ENCODE measurements at regions not wholly inside any gene's neighbourhood (a gene's known extent, or its start where the extent isn't known, plus 50 kb on each side); places are given as distances from the start of the nearest gene placed in this dataset.
"Not testable (repeated sequence)": the region's sequence is repeated elsewhere in the genome, so short reads cannot be mapped to it uniquely, and the experiment has no call there.

DNA sequence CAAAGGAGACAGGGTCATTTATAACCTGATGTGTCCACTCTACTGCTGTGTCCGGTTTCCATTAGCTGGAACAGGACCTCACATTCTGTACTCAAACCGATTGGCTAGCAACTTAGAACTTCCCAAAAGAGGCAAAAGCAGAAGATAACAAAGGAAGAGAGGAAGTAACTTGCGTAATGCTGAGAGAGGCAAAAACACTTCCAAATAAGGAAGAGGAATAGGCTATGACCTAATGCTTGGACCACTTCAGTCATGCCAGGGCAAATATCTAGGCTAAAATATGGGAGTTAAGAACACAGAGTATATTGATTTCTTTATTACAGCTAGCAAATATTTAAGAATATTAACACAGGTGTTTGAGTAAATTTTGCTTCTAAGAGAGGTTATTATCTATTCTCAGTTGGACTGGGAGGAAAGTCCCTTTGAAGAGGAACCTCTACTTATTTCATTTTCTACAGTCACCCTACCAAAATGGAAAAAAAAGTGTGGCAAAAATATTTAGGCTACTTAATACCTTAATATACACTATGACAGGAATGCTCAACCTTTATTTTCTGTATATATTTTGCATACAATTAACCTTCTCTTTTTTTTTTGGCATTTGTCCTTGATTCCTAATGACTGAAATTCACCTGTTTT is 499.8 kb upstream of the CHORDC1 start:
- DNase-seq, result no peak

DNA sequence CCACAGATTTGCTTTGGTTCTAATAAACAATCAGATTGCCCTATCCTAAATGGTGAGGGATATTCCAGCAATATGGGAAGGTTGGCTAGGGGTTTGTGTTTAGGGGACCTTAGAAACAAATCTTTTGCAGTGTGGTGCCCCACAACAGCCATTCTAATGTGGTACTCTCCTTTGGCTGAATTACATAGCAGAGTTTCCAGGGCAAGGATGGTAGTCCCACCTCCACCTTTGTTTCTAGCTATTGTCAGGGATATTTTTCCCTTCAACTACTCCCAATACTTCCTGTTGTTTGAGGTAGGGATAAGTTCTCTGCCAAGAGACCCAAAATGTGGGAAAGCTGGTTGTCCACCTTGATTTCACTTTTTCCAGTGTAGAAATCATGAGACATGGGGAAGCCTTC is 494.7 kb upstream of the CHORDC1 start:
- no peak for DNase-seq

DNA sequence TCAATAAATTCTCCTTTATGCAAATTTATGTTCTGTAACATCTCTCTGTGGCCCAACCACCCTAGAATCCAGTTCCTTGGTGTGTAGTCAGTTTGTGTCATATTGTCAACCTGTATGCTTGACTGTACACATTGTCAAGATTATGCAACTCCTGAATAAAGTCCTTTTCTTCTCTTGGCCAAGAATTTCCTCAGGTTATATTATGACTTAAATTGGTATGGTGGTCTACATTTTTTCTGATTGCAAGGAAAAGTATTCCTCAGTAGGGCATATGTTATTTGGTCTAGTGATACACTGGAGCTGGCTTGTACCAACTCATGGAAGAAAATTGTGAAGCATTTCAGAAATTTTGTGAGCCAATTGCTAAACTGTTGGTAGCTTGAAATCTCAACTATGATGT is 482.8 kb upstream of the CHORDC1 start:
- DNase-seq, result no peak

DNA sequence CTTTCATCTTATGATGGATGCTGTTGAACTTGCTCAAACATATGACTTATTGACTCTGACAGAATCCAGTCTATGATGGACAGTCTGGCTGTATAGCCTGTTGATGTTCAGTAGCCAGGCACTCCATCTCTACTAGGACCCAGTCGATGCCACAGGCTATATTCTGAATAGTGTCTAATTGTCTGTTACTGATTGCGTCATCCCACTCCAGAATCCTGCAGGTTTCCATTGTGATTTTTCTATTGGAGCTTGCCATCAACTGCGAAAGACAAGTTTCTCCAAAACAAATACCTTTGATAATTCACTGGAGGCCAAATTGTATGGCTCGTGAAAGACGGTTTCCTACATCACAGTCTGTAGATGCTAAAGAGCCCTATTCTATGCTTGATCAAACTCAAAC is 481.7 kb upstream of the CHORDC1 start:
- no peak for DNase-seq

DNA sequence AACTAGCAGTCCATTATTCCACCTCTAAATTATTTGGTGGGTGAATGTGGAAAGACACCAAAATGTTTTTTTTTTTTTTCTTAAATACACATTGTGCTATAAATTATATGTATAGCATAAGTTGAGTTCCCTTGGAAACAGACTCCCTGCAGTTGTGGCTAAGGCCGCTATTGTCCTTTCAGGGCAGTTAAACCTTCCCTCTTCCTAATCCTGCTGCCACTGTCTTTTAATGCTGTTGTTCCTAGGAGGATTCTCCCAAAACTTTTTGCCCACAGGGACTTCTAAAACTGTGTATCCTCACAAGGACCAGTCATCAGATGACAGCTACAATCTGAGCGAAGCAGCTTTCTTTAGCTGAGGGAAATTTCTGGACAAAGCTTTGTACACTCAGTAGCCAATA is 478.9 kb upstream of the CHORDC1 start:
- DNase-seq, result no peak

DNA sequence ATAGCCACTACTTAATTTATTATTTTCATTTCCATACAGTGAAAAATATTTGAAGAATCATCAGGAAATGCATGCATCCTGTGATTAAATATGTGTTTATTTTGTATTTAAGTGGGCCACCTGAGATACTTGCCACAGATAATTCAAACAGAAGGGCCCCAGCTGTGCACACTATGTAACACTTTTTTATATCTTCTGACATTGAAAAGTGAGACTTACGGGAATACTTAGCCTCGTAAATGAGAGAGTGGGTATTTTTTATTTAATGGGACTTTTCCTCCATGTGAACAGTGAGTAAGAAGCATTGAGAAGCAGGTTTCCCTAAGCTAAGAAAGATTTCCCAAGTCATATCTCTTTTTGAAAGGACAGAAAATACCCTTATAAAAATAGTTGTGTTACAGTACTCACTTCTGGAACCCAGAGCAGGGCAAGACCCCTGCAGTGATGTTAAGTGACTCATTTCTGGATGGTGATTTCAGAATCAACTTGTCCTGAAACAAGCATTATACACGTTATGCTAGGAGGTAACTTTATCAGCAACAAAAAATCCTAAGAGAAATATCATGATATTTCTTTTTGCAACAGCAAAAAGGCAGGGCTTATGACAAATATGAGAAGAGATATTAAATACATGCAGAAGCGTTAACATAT is 478.1 kb upstream of the CHORDC1 start:
- DNase-seq, result no peak

DNA sequence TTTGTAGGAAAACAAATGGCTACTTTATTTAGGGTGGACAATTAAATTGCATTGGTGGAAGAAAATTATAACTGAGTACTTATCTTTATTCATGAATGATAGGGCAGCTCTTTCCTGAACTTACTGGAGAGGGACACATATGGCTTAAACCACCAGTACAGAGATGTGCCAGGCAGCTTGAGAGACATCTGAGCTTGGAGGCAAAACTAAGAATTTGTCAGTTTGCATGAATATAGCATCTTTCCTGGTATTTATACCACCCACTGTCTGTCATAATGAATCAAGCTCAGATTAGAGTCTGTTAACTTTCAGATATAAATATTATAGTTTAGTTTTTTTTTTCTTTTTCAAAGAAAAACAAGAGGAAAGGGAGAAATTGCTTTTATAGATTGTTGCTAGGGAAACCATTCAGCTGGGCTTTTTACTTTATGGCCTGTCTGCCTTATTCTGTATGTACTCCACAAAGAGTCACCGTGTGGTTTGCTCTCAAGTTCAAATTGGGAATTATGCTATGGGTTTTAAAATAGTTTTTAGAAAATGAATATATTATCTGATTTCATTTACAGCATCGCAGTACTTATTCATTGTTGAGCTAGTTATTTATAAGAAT is 477.0 kb upstream of the CHORDC1 start:
- DNase-seq, result no peak

DNA sequence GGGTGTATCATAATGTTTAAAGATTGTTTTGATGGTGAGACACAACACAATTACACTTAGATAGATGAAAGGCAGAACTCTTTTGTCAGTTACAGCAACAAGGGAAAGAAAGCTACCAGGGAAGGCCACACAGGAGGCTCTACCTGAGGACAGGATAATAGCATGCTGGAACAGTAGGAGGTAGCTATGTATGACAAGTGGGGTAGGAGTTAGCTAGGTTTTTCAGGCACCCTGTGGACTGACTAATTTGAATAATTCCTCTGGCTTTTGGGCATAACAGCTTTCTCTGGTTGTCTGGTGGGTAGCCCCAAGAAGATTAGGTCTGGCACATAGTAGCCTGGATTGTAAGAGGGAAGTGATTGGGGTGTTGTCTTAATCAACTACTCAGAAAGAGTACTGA is 475.4 kb upstream of the CHORDC1 start:
- DNase-seq, result no peak

DNA sequence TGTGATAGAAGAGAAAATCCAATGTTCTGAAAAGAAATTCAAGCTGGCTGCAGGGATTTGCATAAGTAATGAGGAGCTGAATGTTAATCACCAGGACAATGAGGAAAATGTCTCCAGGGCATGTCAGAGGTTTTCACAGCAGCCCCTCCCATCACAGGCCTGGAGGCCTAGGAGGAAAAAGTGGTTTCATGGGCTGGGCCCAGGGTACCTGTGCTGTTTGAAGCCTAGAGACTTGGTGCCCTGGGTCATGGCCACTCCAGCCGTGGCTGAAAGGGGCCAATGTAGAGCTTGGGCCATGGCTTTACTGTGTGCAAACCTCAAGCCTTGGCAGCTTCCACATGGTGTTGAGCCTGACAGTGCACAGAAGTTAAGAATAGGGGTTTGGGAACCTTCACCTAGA is 452.6 kb upstream of the CHORDC1 start:
- DNase-seq, result not testable (repeated sequence)

DNA sequence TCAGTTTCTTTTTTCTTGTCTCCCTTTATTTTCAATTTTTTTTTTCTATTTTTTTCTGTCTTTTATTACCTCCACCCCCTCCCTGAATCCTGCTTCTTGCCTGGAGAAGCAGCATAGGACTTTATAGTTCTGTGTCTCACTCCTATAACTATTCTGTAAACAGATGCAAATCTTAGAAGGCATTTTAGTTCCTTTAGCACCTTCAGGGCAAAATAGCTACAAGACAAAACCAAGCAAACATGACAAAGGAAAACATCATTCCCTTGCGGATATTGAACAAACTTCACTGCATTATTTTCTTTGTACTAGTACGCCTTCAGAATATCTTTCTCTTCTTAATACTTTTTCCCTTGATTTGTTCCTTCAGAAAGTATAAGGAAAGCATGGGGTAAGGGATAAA is 446.2 kb upstream of the CHORDC1 start:
- no peak for DNase-seq

DNA sequence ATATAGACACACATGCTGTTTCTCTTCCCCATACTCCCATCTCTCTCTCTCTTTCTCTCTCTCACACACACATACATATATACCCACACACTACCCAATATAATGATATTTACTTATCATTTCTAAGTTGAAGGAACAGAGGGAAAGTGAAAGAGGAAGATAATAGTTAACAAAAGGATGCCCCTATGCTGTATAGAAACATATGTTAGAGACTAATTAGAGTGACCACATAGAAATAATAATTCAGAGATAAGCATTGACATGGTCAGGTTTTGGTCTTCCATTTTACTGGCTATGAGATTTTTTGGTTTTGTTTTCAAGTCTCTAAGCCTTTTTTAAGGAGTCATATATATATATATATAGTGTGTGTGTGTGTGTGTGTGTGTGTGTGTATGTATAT is 445.7 kb upstream of the CHORDC1 start:
- no peak for DNase-seq

DNA sequence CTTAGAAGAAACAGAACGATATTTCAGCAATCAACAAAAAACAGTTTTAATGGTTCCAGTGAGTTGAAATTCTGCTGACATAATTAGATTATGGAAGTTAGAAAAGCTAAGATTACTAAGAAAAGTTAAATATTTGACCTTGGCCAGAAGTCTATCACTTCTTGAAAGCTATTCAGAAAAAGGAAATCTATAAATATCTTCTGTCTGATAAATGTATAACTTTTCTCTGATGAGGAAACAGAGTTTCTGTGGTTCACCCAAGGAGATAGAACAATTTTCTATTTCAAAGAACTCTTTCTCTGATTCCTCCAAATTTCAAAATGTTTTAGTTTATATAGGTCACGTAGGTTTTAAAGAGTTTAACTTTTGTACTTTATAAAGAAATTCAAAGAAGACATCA is 438.4 kb upstream of the CHORDC1 start:
- no peak for DNase-seq

DNA sequence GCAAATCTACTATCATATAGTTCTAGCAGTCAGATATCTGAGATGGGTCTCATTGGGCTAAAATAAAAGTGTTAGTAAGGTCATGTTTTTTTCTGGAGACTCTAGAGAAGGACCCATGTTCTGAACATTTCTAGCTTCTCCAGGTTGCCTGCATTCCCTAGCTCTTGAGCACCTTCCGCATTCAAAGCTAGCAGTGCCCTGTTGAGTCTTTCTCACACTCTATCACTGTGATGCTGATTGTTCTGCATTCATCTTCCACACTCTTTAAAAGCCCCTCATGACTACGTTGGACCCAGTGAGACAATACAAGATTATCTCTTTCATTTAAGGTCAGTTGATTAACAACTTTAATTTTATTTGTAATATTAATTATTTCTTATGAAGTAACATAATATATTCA is 433.3 kb upstream of the CHORDC1 start:
- DNase-seq, result no peak

DNA sequence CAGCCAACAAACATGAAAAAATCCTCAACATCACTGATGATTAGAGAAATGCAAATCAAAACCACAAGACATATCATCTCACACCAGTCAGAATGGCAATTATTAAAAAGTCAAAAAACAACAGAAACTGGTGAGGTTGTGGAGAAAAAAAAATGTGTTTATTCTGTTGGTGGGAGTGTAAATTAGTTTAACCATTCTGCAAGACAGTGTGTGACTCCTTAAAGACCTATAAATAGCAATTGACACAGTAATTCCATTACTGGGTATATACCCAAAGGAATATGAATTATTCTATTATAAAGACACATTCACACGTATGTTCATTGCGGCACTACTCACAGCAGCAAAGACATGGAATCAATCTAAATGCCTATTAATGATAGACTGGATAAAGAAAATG is 427.3 kb upstream of the CHORDC1 start:
- DNase-seq, result no peak

DNA sequence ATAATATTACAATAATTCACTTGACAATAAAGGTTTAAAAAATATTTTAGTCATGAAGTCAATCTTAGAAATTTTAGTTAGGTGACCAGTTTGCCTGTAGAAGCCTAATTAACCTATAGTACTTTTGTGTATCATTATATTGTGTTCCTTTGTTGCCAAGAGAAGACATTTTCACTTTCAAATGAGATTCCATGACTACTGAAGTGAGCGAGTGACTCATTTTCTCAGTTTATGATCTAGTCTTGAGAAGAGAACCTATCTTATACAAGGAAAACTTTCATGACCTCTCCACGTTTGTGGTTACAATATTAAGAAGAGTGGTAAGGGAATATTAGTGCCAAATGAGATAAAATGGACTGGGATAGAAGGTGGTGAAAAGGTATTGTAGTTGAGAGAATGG is 423.9 kb upstream of the CHORDC1 start:
- DNase-seq, result no peak

DNA sequence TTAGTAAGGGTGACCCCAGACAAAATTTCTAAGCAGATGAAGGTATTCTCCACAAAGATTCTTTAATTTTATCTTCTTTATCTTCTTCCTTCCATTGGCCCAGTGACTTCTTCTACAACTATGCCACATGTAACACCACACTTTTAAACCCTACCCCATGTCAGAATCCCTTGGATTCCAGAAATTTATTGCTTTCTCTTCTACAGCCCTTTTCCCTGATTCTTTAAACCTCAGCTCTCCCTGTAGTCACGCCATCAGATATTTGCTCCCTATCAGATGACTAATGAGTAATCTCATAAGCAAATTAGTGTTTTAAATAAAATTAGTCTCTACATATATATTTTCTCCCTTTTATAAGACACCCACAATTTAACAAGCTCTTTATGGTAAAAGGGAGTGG is 423.4 kb upstream of the CHORDC1 start:
- DNase-seq, result no peak

DNA sequence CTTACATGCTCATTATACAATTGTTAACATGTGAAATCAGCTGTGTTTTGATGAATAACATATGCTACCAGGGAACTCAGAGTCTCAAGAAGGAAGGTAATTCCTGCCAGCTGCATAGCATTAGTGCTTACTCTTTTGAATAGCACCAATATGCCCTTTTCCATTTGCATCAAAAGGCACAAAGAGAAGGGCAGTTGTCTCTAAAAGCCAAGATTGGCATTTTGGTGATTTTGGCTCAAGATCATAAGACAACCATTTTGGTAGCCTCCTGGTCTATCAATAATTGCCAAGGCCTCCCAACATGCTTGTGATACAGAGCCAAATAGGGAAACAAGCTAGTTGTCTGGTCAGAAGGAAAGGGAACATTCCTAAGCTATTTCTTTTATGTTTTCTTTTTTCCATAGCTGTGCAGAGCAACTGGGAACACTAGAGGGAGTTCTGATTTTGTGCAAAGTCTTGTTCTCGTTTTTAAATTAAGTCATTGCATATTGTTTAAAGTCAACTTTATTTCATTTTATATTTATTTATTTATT is 416.7 kb upstream of the CHORDC1 start:
- no peak for DNase-seq

DNA sequence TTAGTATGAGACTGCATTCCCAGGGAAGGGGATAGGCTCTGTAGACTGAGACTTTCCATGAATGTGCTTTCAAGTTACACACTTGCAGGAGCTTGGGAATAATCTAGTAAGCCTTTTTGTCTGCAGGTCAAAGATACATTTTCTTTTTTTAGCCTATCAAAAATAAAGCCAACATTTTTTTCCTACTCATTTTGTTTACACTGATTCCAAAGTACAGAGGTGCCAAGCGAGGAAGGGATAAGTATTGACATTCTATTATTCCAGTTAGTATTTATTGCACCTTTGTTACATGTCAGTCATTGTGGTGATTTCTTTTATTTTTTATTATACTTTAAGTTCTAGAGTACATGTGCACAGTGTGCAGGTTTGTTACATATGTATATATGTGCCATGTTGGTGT is 413.0 kb upstream of the CHORDC1 start:
- DNase-seq, result no peak

DNA sequence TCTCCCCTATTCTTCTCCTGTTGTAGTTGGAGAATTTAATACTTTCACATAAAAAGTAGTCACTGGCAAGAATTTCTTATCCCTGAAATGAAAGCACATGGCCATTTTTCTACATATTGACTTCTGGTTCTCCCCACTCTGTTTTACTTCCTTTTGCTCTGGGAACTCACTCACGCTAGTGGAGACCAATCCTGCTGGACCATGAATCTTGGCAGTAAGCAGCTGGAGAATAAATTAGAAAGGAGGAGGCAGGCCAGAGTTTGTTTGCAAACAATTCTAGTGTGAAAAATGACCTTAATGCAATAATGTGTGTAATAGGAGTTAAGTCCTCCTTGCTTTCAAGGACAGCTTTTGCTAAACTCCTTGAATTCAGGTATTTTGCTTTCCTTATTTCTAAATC is 412.3 kb upstream of the CHORDC1 start:
- no peak for DNase-seq

DNA sequence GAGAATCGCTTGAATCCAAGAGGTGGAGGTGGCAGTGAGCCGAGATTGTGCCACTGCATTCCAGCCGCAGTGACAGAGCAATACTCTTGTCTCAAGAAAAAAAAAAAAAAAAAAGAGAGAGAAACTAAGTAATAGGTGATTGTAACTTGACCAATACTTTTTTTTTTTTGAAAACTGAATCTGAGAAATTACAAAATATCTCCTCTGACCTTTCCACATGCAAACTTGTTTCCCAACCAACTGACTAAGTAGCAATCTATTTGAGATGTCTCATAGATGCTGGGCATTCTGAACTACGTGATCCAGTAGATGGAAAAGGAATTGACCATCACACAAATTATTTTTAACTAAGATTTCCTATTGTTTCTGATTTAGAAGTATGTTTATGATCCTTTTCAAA is 407.3 kb upstream of the CHORDC1 start:
- no peak for DNase-seq

DNA sequence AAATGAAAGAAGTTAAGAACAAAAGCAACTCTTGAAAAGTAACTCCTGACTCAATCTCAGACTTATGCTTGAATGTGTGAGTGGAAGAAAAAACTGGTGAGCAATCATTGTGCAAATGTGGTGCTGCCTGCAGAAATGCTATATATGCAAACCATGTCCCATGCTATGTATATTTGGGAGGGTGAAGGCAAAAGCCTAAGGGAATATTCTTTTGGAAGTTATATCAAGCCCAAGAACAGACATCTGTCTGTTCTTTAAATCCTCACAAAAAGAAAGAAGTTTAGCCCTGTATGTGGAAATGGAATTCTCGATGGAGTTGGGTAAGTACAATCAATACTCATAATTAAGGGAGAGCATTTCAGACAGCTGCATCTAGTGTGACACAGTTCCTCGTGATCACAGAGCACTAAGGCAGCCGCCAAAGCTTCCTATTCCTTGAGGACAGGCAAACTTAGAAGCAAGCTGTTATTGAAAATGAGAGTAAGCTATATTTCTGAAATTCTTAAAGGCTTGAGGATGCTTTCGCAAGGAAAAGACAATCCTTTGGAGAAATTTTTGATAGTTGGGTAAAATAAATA is 406.5 kb upstream of the CHORDC1 start:
- peak; percentile 34 for DNase-seq

DNA sequence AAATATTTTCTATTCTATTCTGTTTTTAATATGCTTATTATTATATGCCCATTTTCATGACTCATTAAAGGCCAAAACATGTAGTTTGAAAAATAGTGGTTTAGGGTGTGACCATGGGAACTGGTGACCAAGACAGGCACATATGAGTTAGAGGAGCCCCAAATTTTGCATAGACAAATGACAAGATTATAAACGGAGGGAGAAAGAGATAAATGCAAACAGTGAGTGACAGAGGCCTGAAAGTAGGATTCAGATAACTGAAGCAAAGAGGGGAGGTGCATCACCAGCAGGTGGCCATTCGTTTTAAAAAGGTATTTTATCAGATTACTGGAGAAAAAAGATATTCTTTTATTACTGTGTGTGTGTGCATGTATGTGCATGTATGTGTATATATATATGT is 391.5 kb upstream of the CHORDC1 start:
- no peak for DNase-seq

DNA sequence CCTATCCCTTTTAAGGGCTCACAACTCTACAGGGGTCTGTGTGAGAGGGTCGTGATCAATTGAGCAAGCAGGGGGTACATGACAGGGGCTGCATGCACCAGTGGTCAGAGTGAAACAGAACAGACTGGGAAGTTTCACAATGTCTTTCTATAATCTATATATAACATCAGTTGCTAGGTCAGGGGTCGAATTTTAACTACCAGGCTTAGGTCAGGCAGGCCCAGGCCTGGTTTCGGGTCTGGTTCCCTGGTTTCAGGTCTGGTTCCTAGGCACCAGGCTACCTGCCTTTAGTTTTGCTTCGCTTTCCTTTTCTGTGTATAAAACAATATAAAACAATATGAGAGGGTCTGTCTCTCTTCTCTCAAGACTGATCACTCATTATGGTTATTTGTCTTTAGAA is 390.2 kb upstream of the CHORDC1 start:
- not testable (repeated sequence) for DNase-seq

DNA sequence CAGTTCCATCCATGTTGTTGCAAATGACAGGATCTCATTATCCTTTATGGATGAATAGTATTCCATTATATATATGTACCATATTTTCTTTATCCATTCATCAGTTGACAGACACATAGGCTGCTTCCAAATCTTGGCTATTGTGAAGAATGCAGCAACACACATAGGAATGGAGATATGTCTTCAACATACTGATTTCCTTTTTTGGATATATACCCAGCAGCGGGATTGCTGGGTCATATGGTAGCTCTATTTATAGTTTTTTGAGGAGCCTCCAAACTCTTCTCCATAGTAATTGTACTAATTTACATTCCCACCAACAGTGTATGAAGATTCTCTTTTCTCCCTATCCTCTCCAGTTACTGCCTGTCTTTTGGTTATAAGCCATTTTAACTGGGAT is 383.9 kb upstream of the CHORDC1 start:
- DNase-seq, result no peak

Data from femur (tissue), 1 donor.